Amygdala (tissue), 56 donors: ENCODE measurements at regions not wholly inside any gene's neighbourhood (a gene's known extent, or its start where the extent isn't known, plus 50 kb on each side); places are given as distances from the start of the nearest gene placed in this dataset.

ENCODE experiments used
- DNase-seq, 56 donors: peaks; one replicate each; lab custom pipeline; 2025; lab: John Stamatoyannopoulos, UW

- no peak for DNase-seq
Measured at GRCh38 chr1:101098907-101099306, 73.3 kb upstream of the DPH5 start.

DNA sequence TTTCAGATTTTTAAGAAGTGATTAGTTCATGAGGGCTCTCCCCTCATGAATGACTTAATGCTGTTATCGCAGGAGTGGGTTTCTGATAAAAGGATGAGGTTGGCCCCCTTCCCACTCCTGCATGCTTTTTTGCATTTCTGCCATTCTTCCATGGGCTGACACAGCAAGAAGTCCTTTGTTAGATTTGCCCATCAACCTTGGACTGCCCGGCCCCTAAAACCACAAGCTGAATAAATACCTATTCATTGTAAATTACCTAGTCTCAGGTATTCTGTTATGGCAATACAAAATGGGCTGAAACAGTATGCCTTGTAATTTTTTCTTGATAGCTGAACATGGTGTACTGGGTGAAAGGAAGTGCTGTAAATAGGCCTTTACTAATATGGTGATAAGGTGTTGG lies 72.7 kb upstream of the DPH5 start:
- DNase-seq = no peak

DNA sequence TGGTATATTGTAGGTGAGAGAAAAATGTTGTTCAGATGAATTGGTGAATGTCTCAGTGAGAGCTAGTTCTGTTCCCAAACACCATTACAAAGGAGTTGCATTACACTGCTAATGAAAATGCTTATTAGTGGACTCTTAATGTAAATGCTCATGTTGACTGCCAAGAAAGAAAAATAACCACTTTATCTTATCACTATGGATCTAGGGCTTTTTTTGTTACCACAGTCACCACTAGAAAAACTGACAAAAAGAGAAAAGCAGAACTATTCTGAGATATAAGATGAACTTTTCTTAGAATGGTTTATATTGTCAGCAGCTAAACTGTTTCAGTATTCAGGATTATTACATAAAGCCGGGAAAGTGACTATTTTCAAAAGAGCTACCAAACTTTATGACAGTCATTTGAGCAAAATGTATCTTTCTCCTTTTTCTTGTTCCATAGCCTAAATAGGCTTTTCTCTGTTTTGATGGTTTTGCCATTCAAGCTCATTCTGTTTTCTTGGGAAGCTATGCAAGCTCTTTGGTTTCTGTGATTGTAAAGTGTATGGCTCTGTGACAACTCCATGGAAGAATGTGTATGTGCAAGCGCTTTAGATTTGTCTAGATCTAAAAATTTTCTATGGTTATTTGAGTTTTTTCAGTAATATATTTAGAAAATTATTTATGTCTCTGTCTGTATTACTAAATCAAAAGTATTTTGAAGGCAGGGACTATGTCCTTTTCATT lies 64.2 kb upstream of the DPH5 start:
- DNase-seq = no peak

DNA sequence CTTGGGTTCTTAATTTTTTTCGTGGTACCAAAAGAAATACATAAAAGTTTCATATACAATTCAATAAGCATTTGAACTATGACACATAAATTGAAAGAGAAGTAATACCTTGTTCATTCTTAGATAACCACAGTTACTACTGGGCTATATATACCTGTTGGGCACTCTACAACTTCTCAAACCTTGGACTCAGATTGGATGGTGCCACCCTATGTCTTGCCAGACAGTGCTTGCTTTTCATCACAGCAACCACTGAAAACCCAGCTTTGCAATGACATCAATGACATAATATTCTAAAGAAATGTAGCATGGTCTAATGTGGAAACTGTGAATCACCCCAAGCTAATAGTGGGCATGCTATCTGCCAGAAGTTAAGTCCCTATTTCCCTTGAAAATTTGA lies 62.8 kb upstream of the DPH5 start:
- DNase-seq = no peak

GRCh38 chr1:101086783-101087182 lies 61.2 kb upstream of the DPH5 start:
- DNase-seq = no peak

DNA sequence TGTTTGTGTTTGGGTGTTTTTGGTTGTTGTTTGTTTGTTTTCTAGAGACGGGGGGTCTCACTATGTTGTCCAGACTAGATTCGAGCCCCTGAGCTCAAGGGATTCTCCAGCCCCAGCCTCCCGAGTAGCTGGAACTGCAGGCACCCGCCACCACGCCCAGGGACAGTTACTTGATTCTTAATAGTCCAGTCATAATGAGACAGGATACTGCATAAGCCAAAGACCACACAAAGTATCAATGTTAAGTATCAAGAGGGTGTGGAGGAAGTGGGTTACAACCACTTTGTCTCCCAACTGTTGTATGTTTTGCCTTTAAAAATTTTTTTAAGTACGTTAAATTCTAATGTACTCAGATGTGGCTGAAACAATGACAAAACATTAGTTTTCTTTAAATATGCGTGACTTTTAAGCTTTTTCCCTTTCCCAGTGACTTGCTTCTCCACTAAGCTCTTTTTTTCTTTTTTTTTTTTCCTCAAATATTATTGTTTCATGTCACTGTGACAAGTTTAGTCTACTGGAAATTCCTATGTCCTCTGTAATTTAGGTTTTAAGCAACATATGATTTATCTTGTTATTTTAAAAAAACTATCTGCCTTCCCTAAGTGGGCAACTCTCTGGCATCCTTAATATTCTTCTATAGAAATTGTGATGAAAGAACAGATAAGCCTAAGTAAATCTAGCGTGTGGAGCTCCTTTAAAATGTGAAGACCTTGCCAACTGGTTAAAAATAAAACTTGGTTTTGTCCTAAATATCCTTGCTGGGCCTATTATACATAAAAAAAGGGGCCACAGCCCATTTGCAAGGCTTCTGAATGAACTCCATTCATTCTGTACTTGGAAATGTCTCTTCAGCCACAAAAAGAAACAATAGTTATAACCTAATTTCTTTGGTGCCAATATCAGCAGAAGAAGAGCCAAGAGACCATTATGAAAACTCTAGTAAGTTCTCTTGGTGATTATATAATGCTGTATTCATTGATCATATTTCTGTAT lies 56.2 kb upstream of the DPH5 start:
- peak in 1 of 56 donors; percentile 2 for DNase-seq

DNA sequence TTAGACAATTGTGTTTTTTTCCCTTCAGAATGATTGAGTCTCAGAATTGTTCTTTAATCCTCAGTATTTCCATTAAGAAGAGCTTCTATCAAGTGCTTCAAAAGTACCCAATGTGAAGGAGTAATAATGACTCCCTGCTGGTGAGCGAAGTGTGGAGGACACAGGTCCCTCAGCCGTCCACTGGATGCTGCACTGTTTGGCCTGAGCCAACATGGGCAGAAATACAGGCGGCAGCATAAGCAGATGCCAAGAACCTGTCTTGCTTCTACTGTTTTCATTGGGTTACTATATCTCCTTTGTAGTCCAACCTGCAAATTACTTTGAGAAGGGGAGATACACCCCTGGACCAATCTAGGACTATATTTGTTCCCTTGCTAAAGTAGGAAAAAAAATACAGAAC lies 55.3 kb upstream of the DPH5 start:
- peak in 6 of 56 donors; percentile 4 to 35 (median 13) for DNase-seq

DNA sequence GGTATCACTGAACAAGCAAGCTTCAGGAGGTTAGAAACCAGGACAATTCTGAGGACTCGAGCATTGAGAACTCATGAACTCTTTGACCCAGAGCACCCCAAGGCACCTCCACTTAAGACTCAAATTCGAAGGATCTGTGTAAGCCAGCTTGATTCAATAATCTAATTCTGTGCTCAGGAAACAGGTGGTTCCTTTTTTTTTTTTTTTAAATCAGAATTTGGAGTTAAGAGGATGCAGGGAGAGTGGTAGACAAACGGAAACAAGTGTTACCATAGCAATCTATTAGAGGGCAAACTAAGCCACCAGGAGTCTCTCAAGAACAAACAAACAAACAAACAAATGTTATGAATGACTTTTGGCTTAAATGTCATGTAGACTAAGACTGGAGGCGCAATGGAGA lies 53.8 kb upstream of the DPH5 start:
- no peak for DNase-seq

DNA sequence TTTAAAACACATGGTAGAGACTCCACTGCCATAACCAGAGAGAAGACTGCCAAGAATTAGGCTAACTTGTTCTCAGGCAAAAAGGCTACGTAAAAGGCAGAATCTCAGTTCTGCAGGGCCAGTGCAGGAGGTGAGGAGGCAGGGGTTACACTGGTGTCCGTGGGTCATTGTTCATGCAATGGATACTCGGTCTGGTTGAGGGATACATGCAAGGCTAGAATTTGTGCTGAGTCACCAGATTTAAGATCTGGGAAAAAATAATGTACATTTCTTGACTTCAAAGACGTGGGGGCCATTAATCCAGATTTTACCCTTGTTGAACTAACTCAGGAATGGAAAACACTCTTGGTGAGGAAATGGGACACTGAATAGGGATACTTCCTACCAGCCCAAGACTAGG lies 52.3 kb upstream of the DPH5 start:
- DNase-seq = no peak

DNA sequence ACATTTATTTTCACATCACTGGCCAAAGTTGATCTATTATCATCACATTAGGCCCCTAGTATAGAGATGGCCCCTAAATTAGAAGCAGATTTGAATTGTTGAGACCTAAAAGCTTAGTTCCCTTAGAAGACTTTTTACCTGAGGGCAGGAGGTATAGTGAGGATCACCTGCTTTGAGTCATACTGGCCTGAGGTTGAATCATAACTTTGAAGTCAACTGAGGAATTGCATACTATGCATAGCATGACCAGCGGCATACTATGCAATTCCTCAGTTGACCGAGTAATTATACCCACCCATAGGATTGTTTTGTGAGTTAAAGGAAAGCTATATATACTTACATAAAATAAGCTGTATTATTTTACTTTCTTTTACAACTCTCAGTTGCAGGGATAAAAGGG lies 50.3 kb upstream of the DPH5 start:
- DNase-seq = no peak
